HG02623 (cell line): ENCODE measurements at regions not wholly inside any gene's neighbourhood (a gene's known extent, or its start where the extent isn't known, plus 50 kb on each side); places are given as distances from the start of the nearest gene placed in this dataset.

Experiments
- ATAC-seq: cut with Tn5 transposase; IDR thresholded peaks from one replicate; pipeline ENCODE4 v1.9.1; 2021; ENCODE audit warnings: moderate library complexity; ENCODE audit not compliant: unreplicated experiment

DNA sequence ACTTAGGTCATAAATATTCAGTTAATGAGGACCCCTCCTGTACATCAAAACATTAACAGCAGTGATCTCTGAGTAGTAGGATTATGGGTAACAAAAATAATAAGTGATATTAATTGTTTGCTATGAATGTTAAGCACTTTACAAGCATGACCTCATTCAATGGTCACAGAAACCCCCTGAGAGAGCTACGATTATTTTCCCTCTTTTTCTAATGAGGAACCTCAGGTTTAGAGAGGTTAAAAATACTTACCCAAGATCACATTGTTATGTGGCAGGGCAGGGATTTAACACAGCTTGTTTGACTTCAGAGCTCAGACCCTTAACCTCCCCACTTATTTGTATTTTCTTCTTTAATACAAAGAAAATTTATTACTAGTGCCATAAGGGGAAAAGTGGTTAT, 228.2 kb downstream of the TBL1XR1 start:
- ATAC-seq = no peak

DNA sequence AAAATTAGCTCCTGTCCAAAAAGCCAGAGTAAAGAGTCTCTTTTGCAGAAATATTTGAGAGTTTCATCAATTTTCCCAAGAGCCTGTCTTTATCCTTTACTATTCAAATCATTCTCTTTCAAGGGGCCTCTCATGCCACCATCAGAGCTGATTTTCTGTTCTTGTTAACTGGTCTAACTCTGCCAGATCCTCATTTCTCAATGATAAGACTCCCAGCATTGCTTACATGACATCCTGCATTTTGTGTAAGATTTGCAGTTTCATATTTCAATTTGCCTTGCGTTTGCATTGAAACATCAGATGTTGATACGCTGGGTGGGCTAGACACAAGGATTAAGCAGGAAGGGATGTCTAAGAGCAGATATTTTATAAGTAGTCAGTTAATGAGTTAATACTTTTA, 228.7 kb downstream of the TBL1XR1 start:
- no peak for ATAC-seq

DNA sequence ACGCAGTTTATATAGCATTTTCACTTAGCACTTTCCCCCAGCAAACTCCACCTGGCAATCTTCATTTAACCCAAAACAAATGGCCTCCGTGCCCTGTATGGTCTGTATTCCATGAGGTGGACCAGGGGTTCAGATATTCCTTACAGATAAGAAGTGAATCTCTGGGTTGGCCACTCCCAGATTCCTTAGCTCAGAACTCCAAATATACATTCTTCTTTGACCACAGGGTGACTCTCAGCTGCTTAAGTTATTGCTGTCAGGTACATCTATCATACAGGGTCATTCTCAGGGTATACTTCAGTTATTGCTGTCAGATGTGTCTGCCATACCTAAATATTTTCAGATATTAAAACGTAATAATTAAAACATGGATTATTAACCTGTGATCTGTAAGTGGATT, 229.8 kb downstream of the TBL1XR1 start:
- no peak for ATAC-seq

DNA sequence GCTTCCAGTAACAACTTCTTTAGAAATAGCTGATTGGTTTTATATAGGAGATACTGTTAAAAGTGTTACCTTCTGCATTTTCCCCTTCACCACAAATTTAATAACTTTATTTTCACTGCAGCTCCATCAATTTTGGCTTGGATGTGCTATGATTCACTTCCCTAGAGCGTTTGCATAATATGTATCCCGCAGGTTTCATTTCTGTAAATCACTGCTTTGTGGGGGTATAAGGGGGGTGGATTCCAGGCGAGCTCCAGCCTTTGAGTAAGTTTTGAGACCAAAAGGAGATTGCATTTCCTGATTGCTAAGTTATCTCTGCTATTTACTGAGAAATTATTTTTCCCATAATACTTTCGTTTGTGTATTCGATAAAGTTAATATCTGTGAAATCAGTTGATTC, 232.6 kb downstream of the TBL1XR1 start:
- ATAC-seq = no peak

DNA sequence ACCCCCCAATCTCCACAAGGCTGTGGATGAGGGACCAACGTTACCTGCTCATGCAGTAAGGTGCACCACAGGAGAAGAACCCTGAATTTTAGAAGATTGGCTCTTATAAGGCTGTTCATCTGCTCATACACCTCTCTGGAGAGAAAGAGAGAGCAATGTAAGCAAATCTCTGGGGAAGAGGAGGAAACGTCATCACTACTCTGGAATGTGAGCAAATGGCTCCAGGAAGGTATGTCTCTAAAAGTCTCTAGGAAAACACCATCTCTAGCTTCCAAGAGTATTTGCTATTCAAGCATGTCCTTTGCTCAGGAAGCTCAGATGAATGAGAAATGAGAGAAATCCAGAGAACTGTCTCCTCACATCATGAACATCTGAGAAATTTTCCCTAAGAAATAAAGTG, 235.4 kb downstream of the TBL1XR1 start:
- ATAC-seq = no peak

DNA sequence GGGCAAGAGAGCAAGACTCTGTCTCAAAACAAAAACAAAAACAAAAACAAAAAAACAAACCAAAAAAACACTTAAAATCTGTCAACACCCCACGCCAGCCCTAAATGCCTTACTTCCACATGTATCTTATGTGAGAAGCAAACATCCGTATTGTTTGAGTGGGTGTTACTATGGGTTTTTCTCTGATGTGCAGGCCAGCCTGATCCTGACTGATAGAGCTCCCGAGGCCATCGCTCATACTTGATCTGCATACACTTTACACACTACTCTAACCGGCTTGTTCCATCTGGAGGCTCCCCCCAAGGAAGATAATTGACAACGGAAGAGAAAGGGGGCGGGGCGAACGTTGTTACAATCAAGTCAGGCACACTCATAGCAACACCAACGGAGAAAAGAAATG, 237.4 kb downstream of the TBL1XR1 start:
- no peak for ATAC-seq

DNA sequence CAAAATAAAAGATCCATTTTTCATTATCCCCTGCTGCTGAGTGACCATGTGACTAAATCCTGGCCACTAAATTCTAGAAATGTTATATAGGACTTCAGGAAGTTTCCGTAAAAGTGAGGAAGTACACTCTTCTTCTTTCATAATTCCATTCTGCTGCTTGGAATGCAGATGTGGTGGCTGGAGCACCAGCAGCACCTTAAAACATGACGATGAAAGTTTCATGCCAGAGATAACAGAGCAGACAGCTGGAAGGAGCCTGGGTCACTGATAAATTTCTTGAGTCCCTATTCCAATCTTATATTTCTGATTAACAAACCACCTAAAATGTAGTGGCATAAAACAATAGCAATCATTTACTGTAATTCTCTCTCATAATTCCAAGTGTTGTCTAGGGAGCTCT, 238.7 kb downstream of the TBL1XR1 start:
- ATAC-seq = no peak

DNA sequence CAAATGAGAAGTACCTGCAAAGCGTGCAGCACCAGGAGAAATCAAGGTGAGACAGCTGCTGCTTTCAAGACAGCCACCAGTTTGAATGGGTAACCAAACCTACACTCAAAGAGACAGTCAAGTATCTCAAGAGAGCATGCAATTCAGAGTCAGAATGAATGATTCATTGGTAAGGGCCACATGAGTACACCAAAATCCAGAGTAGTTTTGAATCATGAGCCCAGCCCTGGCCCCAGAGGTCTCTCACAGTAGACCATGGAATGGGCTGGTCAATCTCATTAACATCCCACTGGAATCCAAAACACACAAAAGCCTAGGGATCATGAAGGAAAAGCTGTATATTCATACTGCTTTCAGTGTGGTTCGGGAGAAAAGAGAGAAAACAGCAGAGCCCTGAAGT, 242.8 kb downstream of the TBL1XR1 start:
- ATAC-seq = no peak

DNA sequence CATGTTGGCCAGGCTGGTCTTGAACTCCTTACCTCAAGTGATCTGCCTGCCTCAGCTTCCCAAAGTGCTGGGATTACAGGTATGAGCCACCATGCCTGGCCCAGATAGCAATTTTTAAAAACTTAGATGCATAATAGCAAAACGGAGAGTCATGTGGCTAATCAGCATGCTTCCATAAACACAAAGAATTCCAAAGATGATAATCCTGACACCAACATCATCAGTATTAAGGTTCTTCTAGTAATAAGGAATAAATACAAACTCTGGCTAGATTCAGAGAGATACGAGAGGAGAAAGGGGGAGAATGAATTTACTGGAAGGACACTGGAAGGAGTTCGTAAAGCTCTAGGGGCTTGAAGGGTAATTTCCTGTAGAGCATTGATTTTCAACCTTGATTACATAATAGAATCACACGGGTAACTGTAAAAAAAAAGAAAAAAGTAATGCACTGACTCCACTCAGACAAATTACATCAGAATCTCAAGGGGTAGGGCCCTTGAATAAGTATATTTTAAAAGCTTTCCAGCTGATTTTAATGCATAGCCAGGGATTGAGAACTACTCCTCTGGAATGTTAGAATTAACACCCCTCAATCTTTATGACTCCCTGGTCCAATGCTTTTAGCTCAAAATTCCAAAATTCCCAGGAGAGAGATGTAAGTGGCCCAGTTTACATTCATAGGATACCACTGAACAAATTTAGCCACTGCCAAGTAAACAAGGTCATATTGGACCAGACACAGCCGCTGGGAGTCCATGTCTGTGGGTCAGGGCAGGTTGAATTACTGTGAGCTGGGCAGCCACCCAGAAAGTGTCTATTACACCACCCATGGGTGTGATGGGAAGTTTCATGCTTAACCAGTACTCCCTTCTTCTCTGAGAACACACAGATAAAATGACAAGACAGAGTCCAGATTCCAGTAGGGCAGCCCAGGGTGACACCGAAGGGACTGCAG, 243.9 kb downstream of the TBL1XR1 start:
- ATAC-seq = no peak

DNA sequence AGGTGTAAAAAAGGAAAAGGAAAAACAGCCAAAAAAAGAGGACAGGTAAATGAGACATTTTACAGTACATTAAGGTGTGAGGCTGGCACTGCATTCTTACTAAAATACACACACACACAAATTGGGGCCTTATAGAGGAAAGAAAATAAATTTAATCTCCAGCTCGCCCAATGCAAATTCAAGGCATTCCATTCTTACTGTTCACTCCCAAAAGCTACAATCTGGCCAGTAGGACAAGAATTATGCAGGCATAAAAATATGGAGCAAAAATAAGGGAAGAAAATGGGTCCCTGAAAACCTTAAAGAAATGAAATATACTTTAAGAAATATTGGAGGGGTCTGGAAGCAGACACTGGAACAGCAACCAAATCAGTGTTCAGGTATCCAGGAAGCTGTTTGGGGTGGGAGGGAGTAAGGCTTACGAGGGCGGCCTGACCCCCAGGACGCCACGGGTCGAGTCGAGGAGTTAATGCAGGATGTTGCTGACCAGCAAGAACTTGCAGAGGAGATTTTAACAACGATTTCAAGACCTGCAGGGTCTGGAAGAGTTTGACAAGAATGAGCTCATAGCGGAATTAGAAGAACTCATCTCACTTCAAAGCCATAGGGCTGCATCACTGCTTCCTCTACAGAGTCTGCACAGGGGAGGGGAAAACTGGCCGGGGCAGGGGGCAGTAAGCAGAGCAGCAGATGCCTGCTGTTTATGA, 245.5 kb downstream of the TBL1XR1 start:
- ATAC-seq = no peak

DNA sequence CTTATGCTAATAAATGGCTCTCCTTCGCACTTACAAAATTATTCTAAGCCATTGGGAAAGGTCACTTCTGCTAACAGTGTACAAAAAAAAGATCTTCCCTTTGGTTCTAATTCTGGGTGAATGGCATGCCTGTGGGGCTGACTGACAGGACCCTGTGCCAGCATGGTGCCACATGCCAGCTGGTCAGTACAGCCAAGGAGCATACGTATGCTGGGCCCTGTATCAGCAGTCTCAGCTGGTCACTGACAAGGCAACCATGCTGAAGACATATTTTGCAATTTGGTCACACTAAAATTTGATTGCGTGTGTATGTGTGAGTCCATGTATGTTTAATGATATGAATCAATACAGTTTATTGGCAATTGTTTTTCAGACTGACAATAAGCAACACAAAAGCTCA, 246.1 kb downstream of the TBL1XR1 start:
- ATAC-seq = no peak

DNA sequence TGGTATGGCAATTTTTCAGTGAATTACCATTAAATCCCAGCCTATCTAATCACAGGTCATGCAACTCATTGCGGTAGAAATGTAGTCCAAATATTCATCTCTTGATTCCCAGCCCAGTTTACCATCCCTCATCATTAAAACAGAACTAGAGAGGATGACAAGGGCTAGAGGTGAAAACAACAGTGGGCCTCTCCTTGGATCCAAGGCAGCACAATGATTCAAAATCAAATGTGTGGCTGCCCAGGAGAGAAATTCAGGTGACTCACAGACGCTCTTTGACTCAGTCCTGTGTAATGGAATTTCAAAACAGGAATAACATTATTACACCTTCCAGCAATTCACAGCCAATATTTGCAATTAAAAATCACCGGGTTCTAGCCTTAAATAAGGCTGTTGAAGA, 246.5 kb downstream of the TBL1XR1 start:
- no peak for ATAC-seq

DNA sequence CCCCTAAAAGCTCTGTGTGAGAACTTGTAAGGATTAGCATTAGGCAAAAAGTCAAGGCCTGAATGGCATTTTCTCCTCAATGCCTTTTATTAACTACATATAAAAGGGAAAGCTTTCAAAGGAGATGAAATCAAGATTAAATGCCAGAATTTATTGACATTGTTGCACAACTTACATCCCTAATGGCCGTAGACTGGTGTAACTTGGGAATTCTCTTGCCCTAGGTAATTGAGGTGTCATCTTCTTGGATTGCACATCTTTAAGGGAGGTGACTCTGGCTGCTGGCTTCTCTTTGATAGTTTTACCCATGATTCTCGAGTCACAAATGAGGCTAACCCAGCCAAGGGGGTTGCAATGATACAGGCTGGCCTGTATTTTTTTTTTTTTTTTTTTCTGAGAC, 249.1 kb downstream of the TBL1XR1 start:
- no peak for ATAC-seq

DNA sequence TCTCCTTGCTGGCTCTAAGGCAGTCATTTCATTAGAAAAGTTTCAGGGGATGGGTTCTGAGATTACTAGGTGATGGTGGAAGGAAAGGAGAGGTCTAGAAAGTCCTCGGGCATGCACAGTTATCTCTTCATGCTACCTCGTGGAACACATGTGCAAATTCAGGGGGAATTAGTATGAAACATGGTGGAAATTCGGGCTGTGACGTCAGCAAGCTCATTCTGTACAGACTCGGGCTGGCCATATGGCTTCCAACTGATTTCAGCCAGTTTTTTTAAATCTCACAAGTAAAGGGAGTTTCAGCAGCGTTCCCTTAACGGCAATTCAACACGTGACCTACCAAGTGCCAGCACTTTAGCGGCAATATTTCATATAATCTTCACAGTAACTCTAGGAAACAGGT, 251.1 kb downstream of the TBL1XR1 start:
- no peak for ATAC-seq

DNA sequence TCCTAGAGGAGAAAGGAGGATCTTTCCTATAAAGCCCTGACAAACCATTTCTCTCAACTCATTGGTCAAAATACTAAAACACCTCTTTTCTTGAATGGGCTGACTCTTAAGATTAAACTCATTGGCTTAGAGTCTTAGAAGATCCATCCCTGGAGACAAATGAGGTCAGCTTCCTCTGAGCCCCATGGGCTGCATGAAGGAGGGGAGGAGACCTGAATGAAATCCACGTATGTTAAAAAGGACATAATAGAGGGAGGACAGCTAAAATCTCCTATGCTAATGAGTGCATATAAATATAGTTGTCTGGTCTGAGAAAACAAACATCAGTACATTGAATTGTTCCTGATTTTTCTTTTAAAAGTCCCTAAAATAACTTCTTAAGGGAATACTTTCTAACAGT, 255.0 kb downstream of the TBL1XR1 start:
- ATAC-seq = no peak

DNA sequence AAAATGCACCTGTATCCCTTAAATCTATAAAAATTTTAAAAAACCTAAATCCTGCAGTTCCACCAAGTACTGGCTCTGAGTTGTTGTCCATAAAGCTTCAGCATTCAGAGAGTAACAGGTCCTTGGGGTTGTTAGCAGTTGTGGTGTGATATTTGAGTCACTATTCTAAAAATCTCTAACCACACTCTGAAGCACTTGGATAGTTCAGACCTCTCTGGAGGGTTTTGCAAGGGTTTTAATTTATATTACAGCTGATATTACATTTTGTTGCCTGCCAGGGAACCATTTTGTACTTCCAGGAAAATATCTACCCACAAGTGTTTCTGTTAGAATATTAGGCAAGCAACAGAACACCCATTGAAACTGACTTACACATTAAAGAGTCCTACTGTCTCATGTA, 255.6 kb downstream of the TBL1XR1 start:
- no peak for ATAC-seq

DNA sequence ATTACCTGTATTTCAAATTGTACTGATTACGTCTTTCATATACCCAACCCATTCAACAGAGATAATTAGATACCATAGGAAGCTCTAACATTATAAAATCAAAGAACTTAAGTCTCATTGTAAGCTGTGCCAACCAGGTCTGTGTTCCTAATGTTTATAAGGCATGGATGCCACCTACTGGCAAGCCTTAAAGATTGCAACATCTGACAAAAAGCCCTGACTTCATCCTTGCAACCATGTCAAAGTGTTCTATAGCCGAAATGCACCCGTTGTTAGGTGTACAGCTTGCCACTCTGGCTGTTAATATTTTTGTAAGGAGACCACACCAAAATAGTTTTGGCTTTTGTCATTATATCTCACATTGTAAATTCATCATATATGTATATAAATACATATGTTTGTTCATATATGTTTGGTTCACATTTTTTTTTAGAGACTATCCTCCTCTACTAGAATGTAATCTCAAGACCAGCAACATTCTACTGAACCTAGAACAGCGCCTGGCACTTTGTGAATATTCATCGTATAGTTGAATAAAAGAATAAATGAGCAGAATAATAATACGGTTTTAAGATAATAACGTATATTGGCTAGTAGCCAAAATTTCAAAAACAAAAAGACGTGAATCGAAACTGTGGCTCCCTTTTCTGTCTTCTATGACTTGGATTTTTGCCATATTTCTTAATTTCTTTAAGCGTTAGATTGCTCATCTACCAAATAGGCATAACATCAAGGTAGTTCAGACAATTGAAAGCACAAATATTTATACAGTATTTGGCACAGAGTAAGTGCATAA, 258.1 kb downstream of the TBL1XR1 start:
- ATAC-seq = peak; percentile 93

DNA sequence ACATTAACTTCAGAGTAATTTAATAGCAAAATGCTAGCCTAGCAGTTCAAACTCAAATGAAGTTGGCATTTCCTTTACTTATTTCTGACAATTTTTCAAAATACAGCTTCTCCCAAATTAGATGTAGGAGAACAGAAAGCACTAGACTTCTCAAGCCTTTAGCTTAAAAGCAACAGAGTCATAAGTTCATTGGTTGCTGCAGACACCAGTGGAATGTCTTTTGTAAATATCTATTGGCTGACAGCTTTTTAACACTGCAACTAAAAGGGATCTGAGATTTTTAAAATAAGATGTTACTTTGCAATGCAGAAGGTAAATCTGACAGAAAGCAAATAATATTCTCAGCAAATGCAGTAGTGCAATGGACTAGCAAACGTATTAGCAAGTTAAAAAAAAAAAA, 259.3 kb downstream of the TBL1XR1 start:
- no peak for ATAC-seq

DNA sequence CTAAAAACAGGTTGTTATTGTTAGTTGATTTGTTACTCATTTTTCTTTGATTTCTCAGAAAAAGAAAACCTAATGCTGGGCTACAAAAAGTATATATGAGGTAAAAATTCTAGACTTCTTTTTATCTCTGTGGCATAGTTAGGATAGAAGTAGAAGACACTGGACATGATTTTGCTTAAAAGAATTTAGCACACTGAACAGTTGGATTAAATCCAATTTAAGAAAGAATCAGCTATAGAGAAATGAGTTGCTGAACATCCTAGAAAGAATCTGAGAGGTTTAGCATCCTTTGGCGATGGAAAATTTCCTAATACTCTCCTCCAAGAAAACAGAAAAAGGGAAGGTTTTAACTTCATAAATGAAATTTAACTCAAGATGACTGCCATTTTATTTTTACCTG, 259.7 kb downstream of the TBL1XR1 start:
- no peak for ATAC-seq

DNA sequence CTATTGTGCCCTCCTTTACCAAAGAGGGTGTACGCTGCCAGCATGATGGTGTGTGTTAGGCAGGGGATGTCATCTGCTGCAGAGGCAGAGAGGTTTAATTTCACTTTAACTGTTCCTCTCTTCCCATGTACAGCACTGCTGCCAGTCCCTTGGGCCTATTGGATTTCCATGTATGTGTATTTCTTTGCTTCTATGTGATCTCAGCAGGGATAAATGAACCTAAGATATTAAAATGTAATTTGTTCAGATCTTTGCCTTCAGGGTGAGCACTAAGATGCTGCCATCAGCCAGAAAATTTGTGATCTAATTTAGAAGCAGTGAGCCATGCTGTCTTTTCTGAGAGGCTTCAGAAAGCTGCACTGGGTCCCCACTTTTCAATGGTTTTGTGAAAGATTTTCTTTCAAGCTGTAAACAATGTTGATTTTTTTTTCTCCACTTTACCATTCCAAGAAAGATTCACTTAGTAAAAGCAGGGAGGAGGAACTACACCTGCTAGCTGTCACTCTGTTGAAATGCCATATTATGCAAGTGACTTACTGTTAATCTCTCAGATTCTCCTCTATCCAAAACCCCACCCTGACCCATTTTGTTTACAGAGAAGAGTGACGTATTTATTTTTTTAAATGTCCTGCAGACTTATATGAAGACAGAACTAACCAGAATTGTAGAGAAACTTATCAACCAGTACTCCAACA, 261.9 kb downstream of the TBL1XR1 start:
- ATAC-seq = no peak

DNA sequence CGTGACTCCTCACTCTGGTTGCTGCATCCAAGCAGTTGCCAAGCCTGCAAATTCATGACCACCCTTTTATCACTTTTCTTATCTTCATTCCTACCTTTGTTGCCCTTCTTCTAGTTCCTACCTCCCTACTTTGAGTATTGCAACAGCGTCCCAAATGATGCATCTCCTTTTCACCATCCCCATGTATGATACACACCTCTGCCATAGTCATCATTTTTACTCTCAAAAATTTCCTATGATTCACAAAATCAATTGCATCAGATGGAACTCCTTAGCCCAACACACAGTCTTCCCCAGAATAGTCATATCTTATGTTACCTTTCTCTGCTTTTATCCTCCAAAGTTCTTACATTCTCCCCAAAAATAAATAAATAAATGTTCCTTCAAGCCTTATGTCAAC, 262.6 kb downstream of the TBL1XR1 start:
- ATAC-seq = no peak
